NCI-H2196 treated with DMSO at 0.1 percent for 48 hours (cell line): ENCODE measurements at regions not wholly inside any gene's neighbourhood (a gene's known extent, or its start where the extent isn't known, plus 50 kb on each side); places are given as distances from the start of the nearest gene placed in this dataset.
"Not testable (repeated sequence)": the region's sequence is repeated elsewhere in the genome, so short reads cannot be mapped to it uniquely, and the experiment has no call there.

ENCODE experiments used
- DNase-seq: peaks from one replicate; lab custom pipeline; 2025; ENCODE audit not compliant: unreplicated experiment; lab: John Stamatoyannopoulos, UW

DNA sequence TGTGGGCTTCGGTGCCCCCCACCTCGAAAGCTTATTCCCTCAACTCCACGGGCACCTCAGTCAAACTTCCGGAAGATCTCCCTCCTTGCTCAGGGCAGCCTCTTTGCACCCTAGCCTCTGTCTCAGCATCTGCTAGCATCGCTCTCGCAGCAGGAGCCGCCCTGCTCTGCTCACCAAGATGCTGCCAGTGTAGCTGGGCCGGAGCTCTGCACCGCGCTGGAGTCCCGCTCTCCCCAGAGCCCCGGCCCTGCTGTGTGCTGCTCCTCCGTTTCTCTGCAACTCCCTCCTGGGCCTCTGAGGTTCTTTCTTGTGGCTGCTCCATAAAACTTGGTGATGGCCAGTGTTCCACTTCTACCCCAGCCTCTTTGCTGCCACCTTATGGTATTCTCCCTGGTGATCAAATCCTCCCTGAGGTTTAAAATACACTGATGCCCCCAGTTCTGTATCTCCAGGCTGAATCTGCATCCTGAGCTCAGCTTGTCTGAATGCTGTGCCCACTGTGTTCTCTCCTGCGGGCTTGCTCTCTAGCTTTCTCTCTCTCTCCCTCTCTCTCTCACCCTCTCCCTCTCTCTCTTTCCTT lies 198.0 kb downstream of the UQCRFS1 start:
- no peak for DNase-seq

DNA sequence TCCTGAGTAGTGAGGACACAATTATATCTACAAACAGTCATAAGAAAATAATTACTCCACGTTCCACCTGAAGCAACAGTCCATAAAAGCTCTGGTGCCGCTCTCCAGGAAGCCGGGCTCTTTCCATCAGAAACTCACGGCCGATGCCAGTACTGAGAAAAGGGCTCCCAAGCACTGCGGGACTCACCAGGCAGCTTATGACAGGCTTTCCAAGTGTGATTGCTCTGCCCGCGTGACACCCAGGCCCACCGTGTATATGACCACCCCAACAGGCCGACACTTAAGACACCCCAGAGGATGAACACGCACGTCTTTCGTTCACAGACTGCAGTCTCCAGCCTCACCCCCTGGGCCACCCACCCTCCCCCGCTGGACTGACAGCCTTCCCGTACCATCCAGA lies 199.0 kb downstream of the UQCRFS1 start:
- no peak for DNase-seq

GRCh38 chr19:29013325-29013724 lies 199.6 kb downstream of the UQCRFS1 start:
- DNase-seq, result no peak

DNA sequence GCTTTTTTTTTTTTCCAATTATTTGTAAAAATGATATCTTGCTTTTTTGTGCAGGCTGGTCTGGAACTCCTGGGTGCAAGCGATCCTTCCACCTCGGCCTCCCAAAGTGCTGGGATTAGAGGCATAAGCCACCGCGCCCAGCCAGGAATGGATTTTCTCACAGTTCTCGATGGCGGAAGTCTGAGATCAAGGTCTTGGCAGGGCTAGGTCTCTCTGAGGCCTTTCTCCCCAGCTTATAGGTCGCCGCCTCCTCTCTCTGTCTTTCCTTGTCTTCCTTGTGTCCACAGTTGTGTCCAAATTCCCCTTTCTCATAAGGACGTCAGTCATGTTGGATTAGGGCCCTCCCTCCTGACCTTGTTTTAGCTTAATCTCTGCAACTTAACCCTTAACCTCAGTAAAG lies 200.5 kb downstream of the UQCRFS1 start:
- DNase-seq, result no peak

DNA sequence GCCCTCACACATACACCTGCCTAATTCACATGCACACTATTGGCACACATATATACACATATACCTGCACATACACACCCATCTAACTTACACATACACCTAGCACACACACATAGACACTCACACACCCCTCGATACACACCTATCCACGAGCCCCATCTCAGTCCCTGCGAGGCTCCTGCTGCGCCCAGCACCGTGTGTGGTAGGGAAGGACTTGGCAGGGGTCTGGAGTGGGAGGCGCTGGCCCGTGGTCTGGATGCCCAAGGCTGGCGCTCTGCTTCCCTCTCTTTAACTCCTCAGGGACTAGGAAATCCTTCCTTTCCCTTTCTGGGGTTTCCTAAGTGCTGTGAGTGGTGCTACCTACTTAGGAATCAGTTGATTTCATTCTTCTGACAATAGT lies 202.7 kb downstream of the UQCRFS1 start:
- DNase-seq, result no peak

GRCh38 chr19:29006057-29006735 lies 206.8 kb downstream of the UQCRFS1 start:
- no peak for DNase-seq

DNA sequence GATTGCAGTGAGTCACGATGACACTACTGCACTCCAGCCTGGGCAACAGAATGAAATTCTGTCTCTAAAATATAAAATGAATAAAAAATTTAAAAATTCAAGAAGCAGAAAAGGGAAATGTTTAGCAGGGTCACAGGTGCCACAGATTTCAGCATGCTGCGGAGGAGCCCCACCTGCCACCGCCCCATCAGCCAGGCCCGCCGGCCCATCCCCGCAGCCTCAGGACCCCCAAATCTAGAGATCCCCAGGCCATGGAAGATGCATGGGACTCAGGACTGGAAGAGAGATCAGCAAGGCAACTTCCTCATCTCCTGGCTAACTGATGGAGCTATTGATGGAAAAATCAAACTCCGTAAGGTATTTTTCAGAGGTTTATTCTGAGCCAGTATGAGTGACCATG lies 208.2 kb downstream of the UQCRFS1 start:
- no peak for DNase-seq

DNA sequence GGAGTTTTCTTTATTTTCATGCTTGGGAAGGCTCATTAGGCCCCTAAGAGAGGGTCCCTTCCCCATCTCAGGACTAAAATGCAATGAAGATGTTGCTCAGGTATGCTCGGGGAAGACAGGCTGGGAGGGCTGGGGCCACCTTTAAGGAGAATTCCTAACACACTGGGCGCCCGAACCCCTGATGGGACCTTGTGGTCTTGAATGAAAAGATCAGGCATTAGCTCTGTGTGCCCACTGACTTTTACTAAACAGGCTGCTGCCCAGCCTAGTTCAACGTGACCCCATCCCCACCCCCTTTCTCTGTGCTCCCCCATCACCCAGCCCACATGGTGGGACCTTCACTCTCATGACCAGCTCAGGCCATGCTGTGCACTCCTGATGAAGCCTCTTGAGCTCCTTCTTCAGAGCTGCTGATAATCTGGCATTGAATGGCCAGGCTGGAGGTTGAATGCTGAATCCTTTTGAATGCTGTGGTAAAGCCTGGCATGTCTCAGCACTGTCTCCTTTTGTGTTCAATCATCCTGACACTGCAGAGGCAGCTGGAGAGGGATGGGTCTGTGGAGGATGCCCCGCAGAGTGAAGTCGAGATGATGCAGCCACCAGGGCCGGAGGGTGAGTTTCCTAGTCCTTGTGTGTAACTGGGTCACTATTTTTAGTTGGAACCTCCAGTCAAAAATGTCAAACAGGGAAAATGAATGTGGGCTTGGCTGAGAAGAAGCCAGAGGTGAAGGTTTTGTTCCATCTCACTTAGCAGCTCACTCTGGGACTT lies 209.1 kb downstream of the UQCRFS1 start:
- DNase-seq, result no peak

GRCh38 chr19:29002336-29002735 lies 210.6 kb downstream of the UQCRFS1 start:
- no peak for DNase-seq

GRCh38 chr19:29001597-29002245 lies 211.2 kb downstream of the UQCRFS1 start:
- no peak for DNase-seq

- DNase-seq, result no peak
These were observed 211.8 kb downstream of the UQCRFS1 start for GRCh38 chr19:29001141-29001581.

- DNase-seq, result no peak
These were observed 213.1 kb downstream of the UQCRFS1 start for GRCh38 chr19:28999724-29000433.

DNA sequence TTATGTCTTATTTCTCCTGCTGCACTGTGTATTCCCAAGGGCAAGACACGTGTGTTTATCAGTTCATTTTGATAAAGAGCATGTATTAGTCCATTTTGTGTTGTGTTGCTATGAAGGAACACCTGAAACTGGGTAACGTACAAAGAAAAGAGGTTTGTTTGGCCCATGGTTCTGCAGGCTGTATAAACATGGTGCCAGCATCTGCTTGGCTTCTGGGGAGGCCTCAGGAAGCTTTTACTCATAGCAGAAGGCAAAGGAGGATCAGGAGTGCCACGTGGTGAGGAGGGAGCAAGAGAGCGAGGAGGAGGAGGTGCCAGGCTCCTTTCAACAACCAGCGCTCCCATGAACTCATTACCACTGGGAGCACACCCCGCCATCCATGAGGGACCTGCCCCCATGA lies 214.0 kb downstream of the UQCRFS1 start:
- DNase-seq, result no peak

DNA sequence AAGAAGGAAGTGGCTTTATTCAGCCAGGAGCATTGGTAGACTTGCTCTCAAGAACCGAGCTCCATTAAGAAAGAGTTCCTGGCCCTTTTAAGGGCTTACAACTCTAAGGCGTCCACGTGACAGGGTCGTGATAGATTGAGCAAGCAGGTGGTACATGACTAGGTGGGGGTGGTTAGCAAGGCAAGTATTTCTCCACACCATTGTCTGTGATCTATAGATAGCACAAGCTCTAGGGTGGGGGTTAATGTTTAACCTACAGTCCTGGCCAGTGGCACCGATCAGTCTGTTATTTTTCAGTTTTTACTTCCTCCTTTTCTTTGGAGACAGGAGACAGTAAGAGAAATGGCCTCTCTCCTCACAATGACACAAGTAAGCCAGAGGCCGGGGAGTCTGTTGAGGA lies 215.1 kb downstream of the UQCRFS1 start:
- not testable (repeated sequence) for DNase-seq

DNA sequence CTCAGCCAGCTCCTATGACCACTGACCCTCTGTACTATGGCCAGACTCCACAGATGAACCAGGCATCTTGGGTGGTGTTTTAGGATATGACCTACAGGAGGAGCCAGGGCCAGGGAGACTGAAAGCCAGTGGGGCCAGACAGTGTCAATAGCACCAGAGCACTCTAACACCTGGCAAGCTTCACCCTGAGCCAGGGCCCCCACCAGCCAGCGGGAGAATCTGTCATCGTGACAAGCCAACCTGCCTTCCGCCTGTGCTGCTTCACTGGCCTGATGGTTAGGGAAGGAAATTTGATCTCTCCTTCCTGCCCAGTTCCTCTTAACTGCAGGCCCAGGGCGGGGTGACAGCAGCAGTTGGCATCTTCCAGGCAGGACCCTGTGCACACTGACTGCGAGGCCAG lies 222.4 kb downstream of the UQCRFS1 start:
- DNase-seq, result no peak

DNA sequence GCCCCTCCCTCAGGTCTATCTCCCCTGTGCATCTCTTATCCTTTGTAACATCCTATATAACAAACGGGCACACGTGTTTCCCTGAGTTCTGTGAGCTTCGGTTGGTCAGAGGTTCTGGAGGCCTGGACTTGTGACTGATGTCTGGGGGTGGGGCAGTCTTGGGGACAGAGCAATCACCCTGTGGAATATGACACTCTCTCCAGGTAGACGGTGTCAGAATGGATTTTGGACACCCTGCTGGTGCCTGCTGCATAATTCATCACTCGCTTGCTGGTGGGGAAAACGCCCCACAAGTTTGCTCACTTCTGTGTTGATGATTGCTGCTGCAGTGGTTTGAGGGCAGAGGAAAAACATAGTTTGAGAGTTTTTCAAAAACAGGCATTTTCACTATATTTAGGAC lies 223.2 kb downstream of the UQCRFS1 start:
- DNase-seq, result no peak

DNA sequence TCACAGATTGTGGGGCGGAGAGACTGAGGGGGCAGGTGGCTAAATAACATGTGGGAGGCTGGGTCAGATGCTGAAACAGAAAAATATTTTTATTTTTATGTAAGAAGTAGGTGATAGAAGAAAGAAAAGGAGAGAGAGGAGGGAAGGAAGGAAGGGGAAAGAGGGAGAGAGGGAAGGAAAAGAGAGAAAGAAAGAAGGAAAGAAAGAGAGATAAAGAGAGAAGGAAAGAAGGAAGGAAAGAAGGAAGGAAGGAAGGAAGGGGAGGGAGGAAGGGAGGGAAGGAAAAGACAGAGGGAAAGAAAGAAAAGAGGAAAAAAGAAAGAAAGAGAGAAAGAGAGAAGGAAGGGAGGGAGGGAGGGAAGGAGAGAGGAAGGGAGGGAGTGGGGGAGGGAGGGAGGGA lies 224.9 kb downstream of the UQCRFS1 start:
- no peak for DNase-seq

DNA sequence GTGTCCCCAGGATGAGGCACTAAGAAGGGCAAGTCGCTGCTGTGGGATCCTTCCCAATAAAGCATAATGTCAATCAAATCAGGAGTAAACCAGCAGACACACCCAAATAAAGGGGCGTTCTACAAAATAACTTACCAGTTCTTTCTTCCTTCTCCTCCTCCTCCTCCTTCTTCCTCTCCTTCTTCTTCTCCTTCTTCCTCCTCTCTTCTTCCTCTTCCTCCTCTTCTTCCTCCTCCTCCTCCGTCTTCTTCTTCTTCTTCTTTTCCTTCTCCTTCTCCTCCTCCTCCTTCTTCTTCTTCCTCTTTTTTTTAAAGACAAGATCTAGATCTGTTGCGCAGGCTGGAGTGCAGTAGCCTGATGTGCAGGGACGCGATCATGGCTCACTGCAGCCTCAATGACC lies 225.8 kb downstream of the UQCRFS1 start:
- no peak for DNase-seq

DNA sequence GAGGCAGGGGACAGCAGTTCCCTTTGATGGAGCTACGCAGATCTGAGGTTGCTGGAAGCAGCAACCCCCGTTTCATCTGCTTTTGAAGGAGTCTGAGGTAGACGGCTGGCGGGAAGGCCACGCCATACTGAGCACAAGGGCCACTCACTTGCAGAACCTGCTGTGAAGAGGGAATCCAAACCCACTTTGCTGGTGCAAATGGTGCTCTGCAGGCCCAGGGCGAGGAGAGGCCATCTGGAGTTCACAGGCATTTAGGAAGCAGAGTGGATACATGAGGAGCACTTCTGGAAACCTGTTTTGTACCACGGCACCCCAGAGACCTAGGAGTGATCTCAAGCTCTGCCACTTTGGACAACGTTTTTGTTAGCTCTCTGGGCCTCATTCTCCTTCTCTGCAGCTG lies 227.8 kb downstream of the UQCRFS1 start:
- no peak for DNase-seq

- no peak for DNase-seq
These were observed 228.6 kb downstream of the UQCRFS1 start for GRCh38 chr19:28984315-28984714.

GRCh38 chr19:28983430-28983829 lies 229.5 kb downstream of the UQCRFS1 start:
- no peak for DNase-seq
